ENCODE measurements at regions not wholly inside any gene's neighbourhood (a gene's known extent, or its start where the extent isn't known, plus 50 kb on each side); places are given as distances from the start of the nearest gene placed in this dataset.

DNA sequence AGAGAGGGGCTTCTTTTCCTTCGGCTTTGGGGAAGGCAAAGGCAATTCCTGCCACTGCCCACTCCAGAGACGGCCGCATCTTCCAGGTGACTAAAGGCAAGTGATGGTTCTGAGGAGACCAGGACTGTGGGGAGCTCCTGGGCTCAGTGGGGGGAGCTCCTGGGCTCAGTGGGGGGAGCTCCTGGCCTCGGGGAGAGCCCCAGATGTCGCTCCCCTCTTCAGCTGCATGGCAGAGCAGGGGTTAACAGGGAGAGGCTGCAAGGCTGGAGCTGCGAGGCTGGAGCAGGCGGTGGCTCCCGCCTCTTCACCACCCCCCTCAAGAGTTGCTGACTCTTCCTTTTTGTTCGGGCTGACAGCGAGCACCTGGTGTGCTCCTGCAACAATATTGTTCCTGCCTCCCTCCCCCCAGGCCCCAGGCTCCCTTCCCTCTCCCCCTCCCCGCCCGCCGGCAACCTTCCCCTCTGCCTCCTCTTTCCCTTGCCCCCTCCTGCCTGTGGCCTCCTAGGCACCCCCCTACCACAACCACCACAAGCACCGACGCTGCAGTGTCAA is 56.3 kb upstream of the LBX1 start:
- TF ChIP-seq, protein P1, sequence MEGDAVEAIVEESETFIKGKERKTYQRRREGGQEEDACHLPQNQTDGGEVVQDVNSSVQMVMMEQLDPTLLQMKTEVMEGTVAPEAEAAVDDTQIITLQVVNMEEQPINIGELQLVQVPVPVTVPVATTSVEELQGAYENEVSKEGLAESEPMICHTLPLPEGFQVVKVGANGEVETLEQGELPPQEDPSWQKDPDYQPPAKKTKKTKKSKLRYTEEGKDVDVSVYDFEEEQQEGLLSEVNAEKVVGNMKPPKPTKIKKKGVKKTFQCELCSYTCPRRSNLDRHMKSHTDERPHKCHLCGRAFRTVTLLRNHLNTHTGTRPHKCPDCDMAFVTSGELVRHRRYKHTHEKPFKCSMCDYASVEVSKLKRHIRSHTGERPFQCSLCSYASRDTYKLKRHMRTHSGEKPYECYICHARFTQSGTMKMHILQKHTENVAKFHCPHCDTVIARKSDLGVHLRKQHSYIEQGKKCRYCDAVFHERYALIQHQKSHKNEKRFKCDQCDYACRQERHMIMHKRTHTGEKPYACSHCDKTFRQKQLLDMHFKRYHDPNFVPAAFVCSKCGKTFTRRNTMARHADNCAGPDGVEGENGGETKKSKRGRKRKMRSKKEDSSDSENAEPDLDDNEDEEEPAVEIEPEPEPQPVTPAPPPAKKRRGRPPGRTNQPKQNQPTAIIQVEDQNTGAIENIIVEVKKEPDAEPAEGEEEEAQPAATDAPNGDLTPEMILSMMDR (IDR thresholded peaks at IDR 0.05) = no peak
- TF ChIP-seq POLR2A (IDR thresholded peaks at IDR 0.05) = no peak

Data from testis (tissue), 2 donors.